ENCODE measurements at regions not wholly inside any gene's neighbourhood (a gene's known extent, or its start where the extent isn't known, plus 50 kb on each side); places are given as distances from the start of the nearest gene placed in this dataset.
"Not testable (repeated sequence)": the region's sequence is repeated elsewhere in the genome, so short reads cannot be mapped to it uniquely, and the experiment has no call there.

DNA sequence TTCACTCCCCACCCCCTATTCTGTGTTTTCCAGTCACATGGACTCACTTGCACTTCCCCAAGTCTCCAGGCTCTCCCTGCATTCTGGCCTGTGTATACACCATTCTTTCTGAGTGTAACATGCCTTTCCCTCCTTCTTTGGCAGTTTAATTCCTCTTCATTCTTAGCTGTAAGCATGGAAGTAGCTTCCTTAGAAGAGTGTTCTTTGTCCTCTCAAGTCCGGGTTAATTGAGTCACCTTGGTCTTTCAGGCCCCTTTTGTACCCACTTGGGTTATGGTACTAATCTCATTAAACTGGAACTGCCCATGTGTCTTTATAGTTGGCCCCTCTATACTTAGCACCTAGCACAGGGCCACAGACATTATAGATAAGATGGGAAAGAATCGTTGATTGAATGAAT lies 525.3 kb upstream of the ADGRL4 start:
- no peak for DNase-seq (ENCODE audit: low read depth)

DNA sequence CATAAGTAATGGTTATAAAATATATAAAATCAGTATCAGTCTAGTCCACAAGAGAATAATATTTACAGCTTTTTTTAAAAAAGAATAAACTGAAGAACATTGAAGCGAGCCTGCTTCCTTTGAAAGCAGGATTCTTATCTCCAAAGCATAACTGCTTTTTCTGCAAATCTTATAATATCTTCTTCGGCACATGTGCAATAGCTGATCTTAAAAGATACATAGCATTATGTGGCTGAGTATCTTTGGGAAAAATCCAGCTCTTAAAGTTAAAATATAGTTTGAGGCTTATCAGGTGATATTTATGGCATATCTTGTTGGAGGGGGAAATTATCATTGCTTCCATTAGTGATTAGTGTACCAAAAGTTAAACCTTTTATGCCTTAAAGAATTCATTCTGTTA lies 523.9 kb upstream of the ADGRL4 start:
- no peak for DNase-seq (ENCODE audit: low read depth)

DNA sequence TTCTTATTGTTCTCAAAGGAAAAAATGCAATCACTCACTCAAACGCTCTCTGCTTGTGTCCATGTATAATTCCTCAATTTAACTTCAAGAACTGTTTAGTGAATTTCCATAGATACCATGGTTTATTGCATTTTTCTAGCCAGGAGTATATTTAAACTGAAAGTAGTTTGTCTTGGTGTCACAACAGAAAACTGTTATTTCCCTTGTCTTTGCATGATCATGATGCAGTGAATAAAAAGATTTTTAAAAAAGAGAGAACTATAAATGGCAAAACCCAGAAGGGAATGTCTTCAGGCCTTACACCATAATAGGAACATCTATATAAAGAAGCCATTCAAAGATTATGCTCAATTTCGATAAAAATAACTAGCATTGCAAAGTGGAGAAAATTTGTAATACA lies 523.5 kb upstream of the ADGRL4 start:
- no peak for DNase-seq (ENCODE audit: low read depth)

DNA sequence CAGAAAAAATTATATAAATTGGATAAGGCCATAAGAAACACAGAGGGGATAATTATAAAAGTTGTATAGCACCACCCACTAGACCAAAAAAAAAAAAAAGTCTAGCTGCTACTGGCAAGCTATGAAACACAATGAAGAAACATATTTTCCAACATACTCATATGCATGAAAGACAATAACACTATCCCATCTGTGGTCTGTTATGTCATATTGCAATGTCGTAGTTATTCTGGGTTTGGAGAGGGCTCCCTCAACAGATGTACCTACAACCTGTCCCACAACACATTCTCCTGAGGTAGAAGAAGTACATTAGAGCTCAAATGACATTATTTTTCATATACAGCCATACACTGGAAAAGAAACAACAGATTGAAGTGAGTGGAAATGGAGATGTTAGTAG lies 517.6 kb upstream of the ADGRL4 start:
- no peak for DNase-seq (ENCODE audit: low read depth)

DNA sequence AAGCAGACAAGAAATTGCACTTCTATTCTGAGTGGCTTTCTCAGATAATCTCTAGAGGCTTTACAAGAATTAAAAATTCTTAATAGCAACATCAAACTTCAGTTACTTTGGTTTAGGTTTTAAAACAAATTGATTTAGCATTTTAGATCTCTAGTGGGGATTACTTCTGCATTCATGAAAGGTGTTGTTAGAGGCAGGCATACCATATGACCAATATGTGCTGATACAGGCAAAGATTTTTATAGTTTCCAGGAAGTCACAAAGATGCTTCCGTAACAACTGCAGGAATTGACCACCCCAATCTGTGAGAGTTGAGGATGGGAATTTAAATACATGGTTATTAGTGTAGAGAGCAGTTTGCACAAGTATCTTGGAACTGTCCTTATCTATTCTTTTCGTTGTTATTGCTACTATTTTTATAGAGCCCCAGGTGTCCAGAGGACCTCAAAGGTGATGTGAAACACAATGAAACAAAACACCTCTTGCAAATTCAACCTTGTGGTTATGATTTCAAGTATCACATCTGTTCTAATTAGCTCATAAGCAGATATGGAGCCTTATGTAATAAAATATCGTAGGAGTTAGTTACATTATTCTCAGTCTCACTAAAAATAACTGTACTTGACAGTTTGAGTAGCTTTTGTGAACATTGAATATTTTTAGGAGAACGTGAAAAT lies 512.7 kb upstream of the ADGRL4 start:
- DNase-seq (ENCODE audit: low read depth): no peak

DNA sequence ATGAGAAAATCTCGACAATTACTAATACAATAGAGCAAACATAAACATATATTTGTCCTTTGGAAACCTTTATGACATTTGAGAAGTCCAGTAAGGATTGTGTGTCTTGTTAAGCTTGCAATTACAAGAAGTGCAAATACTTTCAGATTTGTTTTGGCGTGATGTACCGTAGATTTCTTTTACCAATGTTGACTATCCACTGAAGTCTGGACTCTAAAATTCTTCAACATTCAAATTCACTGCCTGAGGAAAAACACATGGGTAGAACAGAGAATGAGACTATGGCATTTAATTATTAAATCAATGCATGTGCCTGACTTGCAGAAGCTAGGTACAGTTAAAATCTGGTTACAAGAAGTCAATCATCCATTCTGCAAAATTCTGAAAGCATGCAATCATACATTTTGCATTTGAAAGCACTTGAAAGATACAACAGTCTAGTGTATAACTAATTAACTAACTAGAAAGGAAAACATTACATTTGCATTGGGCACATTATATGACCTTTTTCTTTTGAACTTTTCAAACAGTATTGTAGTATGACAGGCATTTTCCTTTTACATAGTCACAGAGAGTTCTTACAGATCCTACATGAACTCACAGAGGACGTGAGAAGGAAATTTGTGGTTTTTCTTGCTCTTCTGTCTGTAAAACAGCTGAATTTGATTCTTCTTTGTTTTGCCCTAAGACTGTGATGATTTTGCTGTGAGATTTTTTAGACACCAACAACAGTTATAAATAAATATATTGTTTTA lies 511.1 kb upstream of the ADGRL4 start:
- DNase-seq (ENCODE audit: low read depth): no peak

DNA sequence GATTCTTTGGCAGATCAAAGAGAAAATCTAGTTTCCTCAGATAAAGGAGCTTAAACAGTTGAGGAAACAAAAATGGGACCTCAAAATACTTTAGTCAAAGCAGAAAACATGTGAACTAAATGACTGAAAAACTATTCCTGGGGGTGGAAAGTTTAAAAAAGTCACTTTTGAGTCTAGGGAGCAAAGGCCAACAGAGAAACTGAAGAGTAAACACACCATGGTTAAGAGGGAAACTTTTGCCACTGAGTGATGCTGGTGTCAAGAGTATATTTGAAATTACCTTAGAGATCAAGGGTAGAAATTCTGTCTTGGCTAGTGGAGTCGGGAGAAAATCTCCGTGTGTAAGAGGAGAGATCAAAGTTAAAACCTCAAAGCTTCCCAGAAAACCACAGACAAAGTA lies 501.2 kb upstream of the ADGRL4 start:
- DNase-seq (ENCODE audit: low read depth): no peak

DNA sequence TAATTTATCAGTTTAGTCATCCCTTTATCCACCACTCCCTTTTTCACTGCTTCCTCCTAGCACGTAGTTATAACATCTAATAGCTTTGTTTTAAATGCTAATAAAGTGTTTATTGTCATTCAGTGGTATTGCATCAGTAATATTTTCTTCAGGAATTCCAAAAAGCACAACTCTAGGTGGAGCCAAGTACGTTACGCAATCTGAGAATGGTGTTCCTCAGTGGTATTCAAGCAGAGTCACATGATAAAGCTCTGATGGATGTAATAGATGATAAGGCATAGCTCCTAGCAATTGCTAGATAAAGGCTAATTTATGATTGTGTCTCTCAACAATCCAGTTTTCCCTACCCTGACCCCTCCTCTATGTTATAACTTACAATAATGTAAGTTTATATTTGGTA lies 494.6 kb upstream of the ADGRL4 start:
- no peak for DNase-seq (ENCODE audit: low read depth)

DNA sequence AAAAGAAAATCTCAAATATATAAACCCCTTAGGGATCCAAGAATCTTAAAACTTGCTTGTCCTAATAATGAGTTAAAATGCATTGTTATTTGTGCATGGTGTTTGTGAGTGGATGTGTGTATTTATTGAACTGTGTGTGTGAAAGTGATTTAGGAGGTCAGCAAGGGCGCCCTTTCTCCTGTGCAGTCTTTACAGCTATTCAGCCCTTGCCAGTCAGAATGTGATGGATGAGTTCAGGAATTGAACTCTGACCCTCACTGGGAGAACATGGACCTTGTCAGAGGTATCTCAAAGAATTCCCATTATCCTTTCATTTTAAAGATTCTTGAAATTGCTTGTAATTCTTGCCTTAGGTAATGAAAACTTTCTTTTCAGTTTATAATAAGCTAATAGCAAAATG lies 493.0 kb upstream of the ADGRL4 start:
- DNase-seq (ENCODE audit: low read depth): no peak

DNA sequence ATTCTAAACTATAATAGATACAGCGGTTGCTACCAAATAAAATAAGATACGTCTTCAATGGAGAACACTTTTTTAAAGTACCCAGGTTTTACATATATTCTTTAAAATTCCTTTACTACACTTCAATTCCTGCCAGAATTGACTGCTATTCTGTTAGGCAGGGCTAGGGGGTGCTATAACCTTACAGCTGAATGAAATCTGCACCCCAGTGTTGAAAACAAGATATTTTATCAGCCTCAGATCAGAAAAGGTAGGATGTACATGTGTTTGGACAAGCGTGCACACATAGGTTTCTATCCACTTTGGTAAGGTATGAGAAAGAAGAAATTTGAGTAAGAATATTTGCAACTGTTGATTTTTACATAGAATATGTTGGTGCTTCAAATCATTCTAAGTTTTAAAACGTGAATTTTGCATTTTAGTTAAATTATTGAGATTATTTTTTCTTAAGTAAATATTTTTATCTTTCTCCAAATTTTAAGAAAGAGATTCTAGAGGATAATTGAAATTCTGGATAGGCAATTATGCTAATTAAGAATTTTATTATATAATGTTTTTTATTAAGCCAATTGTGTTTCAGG lies 490.8 kb upstream of the ADGRL4 start:
- peak; percentile 14 for DNase-seq (ENCODE audit: low read depth)

DNA sequence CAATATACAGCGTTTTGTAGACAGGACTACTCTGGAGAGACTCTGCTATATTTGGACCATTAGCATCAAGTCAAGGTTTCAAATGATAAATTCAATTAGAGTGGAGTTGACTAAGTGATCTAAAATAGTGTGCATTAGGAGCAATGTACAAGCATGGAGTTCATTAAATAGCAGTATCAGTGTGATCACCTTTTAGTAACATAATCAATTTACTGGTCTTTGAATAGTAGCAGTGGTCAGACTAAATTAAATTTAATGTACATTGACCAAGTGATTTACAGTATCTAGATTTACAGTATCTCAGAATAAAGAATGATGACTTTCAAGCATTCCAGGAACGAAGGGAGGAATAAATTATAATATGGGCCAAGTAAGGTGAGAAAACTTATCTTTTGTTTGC lies 489.6 kb upstream of the ADGRL4 start:
- DNase-seq (ENCODE audit: low read depth): no peak

DNA sequence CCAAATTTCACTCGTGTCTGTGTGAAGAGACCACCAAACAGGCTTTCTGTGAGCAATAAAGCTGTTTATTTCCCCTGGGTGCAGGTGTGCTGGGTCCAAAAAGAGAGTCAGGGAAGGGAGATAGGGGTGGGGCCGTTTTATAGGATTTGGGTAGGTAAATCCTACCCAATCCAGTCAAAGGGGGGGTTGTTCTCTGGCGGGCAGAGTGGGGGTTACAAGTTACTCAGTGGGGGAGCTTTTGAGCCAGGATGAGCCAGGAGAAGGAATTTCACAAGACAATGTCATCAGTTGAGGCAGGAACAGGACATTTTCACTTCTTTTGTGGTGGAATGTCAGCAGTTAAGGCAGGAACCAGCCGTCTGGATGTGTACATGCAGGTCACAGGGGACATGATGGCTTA lies 487.2 kb upstream of the ADGRL4 start:
- not testable (repeated sequence) for DNase-seq (ENCODE audit: low read depth)

DNA sequence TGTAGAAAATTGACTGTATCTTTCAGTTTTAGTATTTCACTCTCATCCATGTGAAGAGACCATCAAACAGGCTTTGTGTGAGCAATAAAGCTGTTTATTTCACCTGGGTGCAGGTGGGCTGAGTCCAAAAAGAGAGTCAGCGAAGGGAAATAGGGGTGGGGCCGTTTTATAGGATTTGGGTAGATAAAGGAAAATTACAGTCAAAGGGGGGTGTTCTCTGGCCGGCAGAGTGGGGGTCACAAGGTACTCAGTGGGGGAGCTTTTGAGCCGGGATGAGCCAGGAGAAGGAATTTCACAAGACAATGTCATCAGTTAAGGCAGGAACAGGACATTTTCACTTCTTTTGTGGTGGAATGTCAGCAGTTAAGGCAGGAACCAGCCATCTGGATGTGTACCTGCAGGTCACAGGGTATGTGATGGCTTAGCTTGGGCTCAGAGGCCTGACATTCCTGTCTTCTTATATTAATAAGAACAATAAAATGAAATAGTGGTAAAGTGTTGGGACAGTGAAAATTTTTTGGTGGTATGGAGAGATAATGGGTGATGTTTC lies 482.1 kb upstream of the ADGRL4 start:
- DNase-seq (ENCODE audit: low read depth): not testable (repeated sequence)

DNA sequence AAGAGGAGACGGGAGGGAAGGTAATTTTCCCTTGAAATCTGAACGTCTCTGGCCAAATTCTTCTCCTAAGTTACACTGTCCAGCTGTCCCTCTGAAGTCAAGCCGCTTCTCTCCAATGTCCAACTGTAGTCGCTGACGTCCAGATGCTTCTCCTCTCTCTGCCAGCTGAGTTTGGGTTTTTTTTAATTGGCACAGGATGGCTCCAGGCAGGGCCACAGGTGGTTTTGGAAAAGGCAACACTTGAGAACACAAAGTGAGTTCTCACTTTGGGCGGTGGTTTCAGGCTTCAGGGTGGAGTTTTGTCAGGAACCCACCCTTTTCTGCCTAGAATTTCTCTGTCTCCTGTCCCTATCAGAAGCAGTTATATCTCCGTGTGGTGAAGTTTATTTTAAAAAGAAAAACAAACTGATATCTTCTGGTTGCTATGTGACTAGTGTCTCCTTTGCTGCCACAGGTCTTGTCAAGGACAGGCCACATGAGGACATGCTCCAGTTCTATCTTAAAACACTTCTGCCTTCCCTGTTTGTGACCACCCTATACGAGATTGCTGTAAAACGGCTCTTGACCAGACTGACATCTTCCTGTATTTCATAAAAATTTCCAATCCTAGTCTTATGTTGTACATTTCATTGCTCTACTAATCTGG lies 472.3 kb upstream of the ADGRL4 start:
- DNase-seq (ENCODE audit: low read depth): no peak

DNA sequence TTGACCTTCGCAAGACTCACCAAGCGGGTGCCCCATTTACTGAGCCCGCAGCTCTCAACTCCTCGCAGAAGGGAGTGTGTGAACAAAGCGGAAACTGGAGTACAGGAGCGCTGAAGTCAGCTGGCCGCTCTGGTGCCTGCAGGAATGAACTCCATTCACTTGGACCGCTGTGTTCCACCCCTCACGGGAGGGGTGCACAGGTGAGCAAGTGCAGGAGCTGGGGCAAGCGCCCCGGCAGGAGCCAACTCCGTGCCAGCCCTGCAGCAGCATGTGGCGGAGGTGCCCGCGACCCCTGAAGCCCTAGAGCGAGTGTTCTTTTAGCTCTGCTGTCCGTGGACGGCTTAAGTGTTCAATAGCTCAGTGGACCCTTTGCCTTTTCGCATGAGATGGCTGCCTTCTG lies 471.6 kb upstream of the ADGRL4 start:
- no peak for DNase-seq (ENCODE audit: low read depth)

DNA sequence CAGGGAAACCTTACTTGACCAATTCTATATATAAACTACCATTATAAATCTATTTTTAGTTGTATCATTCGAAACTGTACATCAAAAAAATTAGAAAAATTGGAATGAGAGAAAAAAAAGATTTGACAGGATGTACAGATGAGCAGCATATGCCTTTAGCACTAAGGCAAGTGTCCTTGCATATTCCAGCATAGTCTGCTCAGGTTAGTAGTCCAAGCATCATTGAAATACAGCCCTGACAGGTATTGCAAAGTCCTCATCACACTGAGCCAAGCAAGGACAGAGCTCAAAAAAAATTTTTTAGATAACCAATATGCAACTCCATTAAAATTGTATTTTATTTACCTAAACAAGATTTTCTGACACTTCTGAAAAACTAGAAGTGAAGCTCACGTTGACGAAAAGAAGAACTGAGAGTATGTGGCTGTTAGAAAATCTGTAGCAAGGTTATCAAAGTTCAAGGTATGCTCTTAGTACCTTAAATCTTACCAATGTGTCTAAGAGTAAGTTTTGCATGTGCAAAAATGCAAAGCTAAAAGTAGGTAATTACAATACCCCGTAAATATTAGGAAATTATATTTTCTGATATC lies 465.6 kb upstream of the ADGRL4 start:
- DNase-seq (ENCODE audit: low read depth): no peak

DNA sequence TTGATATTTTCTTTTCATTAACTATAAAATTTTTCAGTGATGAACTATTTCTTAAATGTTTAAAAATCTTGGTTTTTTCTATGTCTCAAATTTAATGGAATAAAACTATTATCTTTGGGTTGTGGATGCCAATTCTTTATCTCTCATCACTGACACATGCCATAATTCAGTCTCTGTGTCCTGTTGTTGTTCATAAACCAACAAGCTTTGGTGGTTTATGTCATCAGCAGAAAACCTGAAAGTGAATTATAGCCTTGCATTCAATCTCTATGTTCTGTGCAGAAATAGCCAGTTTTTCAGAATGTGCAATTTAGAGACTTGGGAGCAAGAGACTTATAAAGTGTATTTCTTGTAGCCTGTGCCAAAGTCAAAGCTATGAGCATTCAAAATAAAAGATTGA lies 462.6 kb upstream of the ADGRL4 start:
- peak; percentile 1 for DNase-seq (ENCODE audit: low read depth)

DNA sequence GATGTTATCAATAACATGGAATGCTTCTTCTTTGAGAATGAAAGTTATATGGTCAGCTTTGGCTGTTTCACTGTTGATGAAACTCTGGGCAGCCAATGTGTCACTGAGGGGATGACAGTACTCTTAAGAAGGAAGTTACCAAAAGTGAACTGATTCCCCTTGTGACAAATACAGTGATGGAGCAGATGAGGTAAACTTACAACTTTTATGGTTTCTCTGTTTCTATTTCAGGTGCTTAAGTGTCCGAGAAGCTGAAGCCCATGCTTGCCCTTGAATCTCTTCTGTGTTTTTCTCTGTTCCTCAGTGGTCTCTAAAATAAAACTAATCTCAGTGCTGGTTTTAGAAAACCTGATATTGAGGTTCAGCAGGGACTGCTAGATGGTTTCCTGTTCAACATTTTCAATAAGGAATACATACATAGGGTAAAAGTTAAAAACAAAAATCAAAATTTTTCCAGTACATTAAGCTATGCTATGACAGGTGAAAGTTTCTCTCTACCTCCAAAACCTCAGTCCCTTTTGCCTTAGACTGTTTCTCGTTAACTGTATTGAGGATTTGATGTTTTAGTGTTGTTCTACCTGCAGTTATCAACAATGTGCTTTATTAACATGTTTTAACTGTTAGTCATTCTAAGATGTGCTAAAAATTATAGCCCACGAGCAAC lies 454.4 kb upstream of the ADGRL4 start:
- DNase-seq (ENCODE audit: low read depth): no peak

DNA sequence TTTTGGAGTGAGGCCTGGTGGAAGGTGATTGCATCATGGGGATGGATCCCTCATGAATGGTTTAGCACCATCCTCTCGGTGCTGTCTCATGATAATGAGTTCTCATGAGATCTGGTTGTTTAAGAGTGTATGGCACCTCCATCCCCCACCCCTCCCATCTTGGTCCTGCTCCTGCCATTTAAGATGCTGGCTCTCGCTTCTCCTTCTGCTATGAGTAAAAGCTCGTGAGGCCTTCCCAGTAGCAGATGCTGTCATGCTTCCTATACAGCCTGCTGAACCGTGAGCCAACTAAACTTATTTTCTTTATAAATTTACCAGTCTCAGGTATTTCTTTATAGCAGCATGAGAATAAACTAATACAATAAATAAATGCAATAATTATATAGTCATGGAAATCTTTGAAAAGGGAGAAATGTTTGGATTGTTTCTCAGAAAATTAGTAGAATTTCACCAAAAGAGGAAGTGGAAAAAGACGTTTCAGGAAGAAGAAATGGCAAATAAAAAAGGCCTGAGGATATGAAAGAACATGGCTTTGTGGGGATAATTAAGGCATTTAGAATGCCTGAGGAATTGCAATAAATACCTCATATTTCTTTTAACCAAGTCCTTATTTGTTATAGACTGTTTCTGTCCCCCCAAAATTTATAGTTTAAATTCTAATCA lies 451.2 kb upstream of the ADGRL4 start:
- no peak for DNase-seq (ENCODE audit: low read depth)

DNA sequence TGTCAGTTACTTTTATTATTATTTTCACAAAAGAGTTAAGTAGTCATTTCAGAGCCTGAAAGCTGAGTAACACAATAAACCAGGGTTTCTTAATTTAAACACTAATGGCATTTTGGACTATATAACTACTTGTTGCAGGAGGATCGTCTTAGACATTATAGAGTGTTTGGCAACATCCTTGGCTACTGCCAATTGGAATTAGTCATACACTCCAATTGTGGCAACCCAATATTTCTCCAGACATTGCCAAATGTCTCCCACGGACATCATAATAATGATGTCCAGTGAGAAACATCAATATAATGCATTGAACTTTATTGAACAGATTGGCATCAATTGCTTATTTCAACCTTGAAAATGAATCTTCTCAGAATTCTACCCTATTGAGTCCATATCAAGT lies 441.9 kb upstream of the ADGRL4 start:
- no peak for DNase-seq (ENCODE audit: low read depth)

DNA sequence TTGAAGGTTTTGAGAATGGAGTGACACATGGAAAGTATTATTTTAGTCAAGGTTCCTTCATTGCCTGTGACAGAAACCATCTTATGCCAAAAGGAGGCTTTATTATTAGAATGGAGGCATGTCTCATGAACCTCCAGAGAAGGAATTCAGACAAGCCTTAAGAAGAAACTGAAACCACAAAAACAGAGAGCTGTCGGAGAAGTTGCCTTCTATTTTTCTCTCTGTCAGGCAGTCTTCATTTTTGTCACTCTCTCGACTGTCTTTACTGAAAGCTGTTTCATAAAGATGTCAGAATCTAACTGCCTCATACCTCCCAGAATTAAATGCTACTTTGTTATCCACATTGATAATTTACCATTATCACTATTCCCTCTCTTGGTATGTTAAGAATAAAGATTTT lies 434.7 kb upstream of the ADGRL4 start:
- no peak for DNase-seq (ENCODE audit: low read depth)
